AG09309 (cell line): ENCODE measurements at regions not wholly inside any gene's neighbourhood (a gene's known extent, or its start where the extent isn't known, plus 50 kb on each side); places are given as distances from the start of the nearest gene placed in this dataset.

ENCODE experiments used
- DNase-seq: peaks from one replicate; pipeline ENCODE4 v3.0.0-alpha.2; 2010; ENCODE audit warnings: low read depth
- H3K4me3 ChIP-seq: 2 replicates; pipeline ENCODE4 v1.5.1; 2011; ENCODE audit warnings: mild to moderate bottlenecking, low read depth, low read length, moderate library complexity; ENCODE audit not compliant: control insufficient read depth
- CTCF ChIP-seq: IDR thresholded peaks from 2 replicates; pipeline ENCODE4 v1.5.1; 2011; ENCODE audit warnings: mild to moderate bottlenecking, low read depth, low read length, inconsistent platforms; ENCODE audit not compliant: insufficient read depth, control insufficient read depth; ENCODE audit errors: missing control alignments

GRCh38 chr2:157194844-157195243 lies 62.7 kb upstream of the GALNT5 start:
- H3K4me3 ChIP-seq: no peak overlapping the region
- no peak for TF ChIP-seq CTCF
- no peak for DNase-seq

- no peak for TF ChIP-seq CTCF
- H3K4me3 ChIP-seq: no peak overlapping the region
- no peak for DNase-seq
These were observed 60.5 kb upstream of the GALNT5 start for GRCh38 chr2:157196956-157197355.

- no peak for DNase-seq
- no peak overlapping the region for H3K4me3 ChIP-seq
- no peak for TF ChIP-seq CTCF
These were observed 59.7 kb upstream of the GALNT5 start for GRCh38 chr2:157197848-157198247.

- no peak for TF ChIP-seq CTCF
- no peak overlapping the region for H3K4me3 ChIP-seq
- DNase-seq: no peak
These were observed 53.9 kb upstream of the GALNT5 start for GRCh38 chr2:157203651-157204050.

DNA sequence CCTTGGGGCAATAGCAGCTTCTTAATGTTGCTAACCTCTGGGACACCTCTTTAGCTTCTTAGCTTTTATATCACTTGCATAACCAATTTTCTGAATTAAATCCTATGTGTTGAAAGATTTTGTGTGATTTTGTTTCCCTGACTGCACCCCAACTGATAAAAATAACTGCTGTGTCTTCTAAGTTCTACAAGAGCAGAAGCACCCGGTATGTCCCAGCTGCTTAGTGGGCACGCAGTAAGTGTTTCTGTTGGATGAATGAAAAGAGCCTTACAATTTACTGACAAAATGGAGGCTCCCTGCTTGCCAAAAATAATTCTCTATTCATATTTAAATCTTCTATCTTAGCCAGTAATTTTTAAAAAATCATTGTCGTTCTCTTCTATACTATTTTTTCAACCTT lies 53.1 kb upstream of the GALNT5 start:
- no peak for DNase-seq
- no peak for TF ChIP-seq CTCF
- no peak overlapping the region for H3K4me3 ChIP-seq

DNA sequence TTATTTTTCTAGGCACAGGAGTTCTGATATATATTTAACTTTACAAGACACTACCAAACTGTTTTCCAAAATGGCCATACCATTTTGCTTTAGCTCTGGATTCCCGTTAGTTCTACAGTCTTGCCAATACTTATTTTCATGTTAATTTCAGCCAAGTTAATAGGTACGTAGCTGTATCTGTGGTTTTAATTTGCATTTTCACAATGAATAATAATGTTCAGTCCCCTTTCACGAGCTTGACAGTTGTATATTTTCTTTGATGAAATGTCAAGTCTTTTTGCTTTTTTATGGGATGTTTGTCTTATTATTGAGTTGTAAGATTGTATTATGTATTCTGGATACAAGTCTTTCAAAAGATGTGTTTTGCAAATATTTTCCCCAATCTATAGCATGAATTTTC lies 50.6 kb upstream of the GALNT5 start:
- no peak for TF ChIP-seq CTCF

More for the DNA sequence above, 50.6 kb upstream of the GALNT5 start:
- H3K4me3 ChIP-seq: no peak overlapping the region
- DNase-seq: no peak
